ENCODE measurements at regions not wholly inside any gene's neighbourhood (a gene's known extent, or its start where the extent isn't known, plus 50 kb on each side); places are given as distances from the start of the nearest gene placed in this dataset.

GRCh38 chr9:14006386-14007187 is 307.4 kb downstream of the NFIB start:
- TF ChIP-seq EP300 (IDR thresholded peaks at IDR 0.05) (no peak), CTCF (IDR thresholded peaks at IDR 0.05) (no peak)
